Activated CD4-positive, alpha-beta T cell treated with anti-CD3 and anti-CD28 coated beads for 4 hours (primary cell): ENCODE measurements at regions not wholly inside any gene's neighbourhood (a gene's known extent, or its start where the extent isn't known, plus 50 kb on each side); places are given as distances from the start of the nearest gene placed in this dataset.

ENCODE experiments used
- DNase-seq, 2 donors: peaks; one replicate each; pipeline ENCODE4 v3.0.0-alpha.2; 2020

DNA sequence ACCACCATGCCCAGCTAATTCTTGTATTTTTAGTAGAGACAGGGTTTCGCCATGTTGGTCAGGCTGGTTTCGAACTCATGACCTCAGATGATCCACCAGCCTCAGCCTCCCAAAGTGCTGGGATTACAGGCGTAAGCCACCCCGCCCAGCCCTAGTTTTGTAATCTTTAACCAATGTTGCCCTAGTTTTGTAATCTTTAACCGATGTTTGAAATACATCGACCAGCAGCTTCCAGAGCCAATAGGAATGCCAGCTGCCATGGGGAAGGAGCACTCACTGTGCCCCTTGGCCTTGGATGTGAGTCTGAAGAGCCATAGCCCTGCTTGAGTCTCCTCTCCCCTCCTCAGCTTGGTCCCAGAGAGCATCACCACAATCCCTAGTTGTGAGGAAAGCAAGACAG, 209.3 kb upstream of the RGS6 start:
- no peak for DNase-seq

GRCh38 chr14:71725922-71726579, 206.2 kb upstream of the RGS6 start:
- no peak for DNase-seq

DNA sequence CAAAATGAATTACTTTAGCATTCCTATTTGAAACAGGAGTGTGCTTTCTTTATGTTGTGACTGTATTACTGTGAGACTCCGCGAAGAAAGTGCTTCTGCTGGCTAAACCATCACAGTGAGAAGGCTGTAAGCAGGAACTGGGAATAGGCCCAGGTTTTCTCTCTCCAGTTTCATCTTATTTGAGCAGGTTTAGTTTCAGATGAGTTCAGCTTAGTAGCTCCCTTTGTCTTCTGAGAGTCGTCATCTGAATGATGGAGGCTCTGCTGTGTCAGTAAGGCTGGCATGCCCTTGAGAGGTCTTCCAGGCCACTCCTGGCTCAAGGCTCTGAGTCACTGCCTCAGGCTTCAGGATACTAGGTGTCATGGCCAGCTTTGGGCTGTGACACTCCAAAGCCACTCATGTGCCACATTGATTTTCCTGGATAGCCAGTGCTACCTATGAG, 205.6 kb upstream of the RGS6 start:
- DNase-seq = no peak

DNA sequence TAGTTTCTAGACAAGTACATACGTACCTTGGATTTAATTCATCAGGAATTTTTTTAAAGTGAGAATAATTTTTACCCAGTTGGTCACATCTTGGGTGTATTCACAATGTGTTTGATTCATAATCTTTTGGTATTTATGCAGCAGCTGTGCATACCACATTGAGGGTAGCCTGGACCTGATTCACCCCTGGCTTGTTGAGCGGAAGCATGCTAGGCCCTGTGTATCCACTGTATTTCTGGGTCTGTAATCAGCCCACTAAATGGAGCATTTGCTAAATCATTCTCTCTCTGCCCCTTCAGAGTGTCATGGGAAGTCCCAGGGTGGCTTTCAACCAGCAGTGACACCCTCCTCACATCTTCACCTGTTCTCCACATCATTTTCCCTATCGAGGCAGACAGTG, 203.8 kb upstream of the RGS6 start:
- DNase-seq = no peak

DNA sequence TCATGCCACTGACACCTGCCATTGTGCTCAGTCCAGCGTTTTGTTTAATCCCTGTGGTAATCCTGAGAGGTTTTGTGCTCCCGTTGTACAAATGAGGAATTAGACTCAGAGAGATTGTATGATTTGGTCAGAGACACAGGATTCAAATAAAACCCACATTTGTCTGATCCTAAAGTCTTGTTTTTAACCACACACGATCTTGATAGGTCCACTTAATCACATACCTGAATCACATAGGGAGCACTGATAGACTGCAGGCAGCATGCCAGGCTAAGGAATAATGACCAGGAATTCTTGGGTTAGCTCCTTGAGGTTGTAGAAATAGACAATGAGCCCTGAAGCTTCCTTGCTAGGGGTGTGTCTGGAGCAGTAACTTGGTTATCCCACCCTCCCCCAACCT, 202.6 kb upstream of the RGS6 start:
- DNase-seq = no peak

GRCh38 chr14:71730471-71730870, 201.8 kb upstream of the RGS6 start:
- DNase-seq = no peak

- no peak for DNase-seq
Measured at GRCh38 chr14:71731096-71731495, 201.1 kb upstream of the RGS6 start.

DNA sequence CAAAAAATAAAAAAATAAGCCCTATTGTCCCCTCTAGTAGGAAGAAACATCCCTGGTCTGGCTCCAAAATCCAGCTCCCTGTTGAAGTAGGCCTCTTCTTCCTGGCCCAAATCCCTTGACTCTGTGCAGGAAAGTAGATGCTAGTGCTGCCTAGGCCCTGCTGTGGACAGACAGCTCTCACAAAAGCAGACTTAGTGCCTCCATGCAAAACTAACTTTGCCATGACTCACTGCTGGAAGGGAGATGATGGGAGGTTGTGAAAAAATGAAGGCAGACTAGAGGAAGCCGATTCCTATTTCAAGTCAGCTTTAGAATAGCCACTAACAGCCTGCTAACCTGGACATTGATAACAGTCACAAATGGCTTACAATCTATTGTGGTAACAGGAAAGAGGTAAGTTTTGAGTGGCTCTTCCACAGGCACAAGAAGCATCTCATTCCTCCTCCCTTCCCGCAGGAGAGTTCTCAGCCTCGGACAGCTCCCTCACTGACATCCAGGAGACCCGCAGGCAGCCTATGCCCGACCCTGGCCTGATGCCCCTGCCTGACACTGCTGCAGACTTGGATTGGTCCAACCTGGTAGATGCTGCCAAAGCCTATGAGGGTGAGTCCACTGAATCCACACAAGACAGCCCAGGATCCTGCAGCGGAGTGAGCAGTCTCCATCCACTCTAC, 198.9 kb upstream of the RGS6 start:
- DNase-seq = no peak

GRCh38 chr14:71734076-71734475, 198.2 kb upstream of the RGS6 start:
- DNase-seq = no peak

DNA sequence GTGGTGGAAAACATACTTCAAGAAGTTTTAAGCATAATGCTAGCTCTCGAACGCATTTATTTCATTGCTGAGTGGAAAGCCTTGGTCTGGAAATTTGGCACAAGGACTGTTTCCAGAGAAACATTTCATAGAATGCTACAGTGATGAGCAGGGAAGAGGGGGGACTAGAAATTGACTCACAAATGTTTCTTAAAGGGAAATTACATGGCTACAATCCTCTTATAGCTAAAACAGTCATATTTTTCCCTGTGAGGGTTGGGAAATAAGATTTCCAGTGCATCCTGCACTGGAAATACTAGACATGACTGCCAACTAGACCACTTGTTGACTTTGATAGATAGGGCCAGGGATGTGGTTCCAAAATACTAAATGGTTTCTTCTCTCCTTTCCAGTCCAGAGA, 197.3 kb upstream of the RGS6 start:
- DNase-seq = no peak

- no peak for DNase-seq
Measured at GRCh38 chr14:71737760-71738159, 194.5 kb upstream of the RGS6 start.

DNA sequence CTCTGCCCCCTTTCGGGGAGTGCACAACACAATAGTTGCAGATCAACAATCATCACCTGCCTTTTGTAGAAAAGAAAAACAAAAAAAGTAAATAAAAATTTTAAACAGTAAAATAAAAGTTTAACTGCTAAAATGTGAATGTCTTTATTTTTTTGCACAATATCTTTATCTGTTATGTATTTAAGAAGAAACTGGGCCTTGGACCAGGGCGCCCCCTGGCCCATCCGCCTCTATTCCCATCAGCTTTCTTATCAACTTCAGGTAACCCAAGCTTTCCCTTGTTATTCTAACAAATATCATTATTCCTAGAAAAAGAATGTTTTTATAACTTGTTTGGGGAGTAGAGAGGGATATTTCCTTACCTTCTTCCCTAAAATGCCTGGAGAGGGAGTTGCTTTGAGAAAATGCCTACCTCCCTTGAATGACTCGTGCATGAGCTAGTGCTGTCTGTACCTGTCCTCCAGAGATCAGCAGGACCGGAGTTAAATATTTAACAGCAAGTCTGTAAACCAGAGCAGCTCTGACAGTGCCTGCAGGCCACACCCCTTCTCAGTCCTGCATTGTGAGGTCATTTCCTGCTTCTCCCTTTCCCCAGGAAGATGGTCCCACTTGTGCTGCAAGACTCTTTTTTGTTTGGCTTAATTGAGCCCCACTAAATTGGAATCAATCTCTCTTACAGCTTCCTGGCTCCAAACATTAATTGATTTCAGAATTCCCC, 192.8 kb upstream of the RGS6 start:
- no peak for DNase-seq

GRCh38 chr14:71741241-71741640, 191.0 kb upstream of the RGS6 start:
- no peak for DNase-seq

DNA sequence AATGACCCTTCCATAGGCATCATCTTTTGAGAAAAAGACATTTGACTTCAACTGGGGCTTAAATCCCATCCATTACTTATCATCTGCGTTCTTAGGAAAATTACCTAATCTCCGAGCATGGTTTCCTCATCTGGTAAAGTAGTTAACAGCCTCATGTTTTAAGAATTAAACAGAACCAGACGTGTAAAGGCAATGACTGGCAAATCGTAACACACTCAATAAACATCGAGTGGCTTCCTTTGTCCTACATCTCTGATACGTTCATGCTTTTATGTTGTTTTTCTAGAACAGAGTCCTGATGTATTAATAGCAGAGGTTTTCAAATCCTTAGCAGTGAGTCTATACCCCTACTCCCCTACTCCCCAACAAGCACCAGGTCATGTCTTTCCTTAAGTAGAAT, 189.7 kb upstream of the RGS6 start:
- no peak for DNase-seq

- no peak for DNase-seq
Measured at GRCh38 chr14:71745072-71745471, 187.2 kb upstream of the RGS6 start.

- no peak for DNase-seq
Measured at GRCh38 chr14:71748196-71748595, 184.0 kb upstream of the RGS6 start.

- DNase-seq = no peak
Measured at GRCh38 chr14:71749613-71750238, 182.5 kb upstream of the RGS6 start.

DNA sequence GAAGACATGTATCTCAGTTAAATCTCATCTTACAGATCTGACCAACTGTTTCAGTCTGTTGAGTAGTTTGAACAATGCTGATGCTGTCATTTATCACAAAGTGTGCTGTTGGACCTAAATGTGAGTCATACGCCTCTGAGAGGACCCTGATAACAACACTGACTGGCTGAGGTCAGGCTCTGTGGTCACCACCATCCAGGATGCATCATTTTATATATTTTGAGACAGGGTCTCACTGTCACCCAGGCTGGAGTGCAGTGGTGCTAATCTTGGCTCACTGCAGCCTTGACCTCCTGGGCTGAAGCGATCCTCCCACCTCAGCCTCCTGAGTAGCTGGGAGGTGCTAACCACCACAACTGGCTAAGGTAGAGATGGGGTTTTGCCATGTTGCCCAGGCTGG, 181.0 kb upstream of the RGS6 start:
- DNase-seq = no peak

GRCh38 chr14:71752111-71752738, 180.0 kb upstream of the RGS6 start:
- DNase-seq = no peak

GRCh38 chr14:71753126-71753830, 179.0 kb upstream of the RGS6 start:
- peak; percentile 51 to 66 for DNase-seq

- DNase-seq = no peak
Measured at GRCh38 chr14:71753976-71754375, 178.3 kb upstream of the RGS6 start.

- no peak for DNase-seq
Measured at GRCh38 chr14:71754422-71755095, 177.7 kb upstream of the RGS6 start.
